ENCODE measurements at regions not wholly inside any gene's neighbourhood (a gene's known extent, or its start where the extent isn't known, plus 50 kb on each side); places are given as distances from the start of the nearest gene placed in this dataset.

- ChIA-PET CTCF (no interaction called here), POLR2A (no interaction called here)
- no peaks in the 10 kb centered on the region for H3K4me1 Mint-ChIP-seq
- H3K36me3 Mint-ChIP-seq = no peaks in the 10 kb centered on the region
- H3K27ac Mint-ChIP-seq = no peak overlapping the region
- TF ChIP-seq, protein P1, sequence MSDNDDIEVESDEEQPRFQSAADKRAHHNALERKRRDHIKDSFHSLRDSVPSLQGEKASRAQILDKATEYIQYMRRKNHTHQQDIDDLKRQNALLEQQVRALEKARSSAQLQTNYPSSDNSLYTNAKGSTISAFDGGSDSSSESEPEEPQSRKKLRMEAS (CRISPR knock-in tag; IDR thresholded peaks at IDR 0.05) = no peak
- TF ChIP-seq ZNF138 (CRISPR knock-in tag; conservative IDR thresholded peaks at IDR 0.05) (no peak), HMGA2 (CRISPR knock-in tag; IDR thresholded peaks at IDR 0.05) (no peak), ATF2 (CRISPR knock-in tag; IDR thresholded peaks at IDR 0.05; ENCODE audit: borderline replicate concordance, low read depth) (no peak), RELA (CRISPR knock-in tag; IDR thresholded peaks at IDR 0.05; ENCODE audit: borderline replicate concordance) (no peak), ZNF425 (CRISPR knock-in tag; conservative IDR thresholded peaks at IDR 0.05) (no peak), OVOL2 (CRISPR knock-in tag; IDR thresholded peaks at IDR 0.05; ENCODE audit: borderline replicate concordance) (no peak), EMX1 (CRISPR knock-in tag; IDR thresholded peaks at IDR 0.05) (no peak), ZNF671 (CRISPR knock-in tag; IDR thresholded peaks at IDR 0.05) (no peak), CREM (CRISPR knock-in tag; IDR thresholded peaks at IDR 0.05) (no peak), JUN (CRISPR knock-in tag; IDR thresholded peaks at IDR 0.05) (no peak)
- TF ChIP-seq, protein P2, sequence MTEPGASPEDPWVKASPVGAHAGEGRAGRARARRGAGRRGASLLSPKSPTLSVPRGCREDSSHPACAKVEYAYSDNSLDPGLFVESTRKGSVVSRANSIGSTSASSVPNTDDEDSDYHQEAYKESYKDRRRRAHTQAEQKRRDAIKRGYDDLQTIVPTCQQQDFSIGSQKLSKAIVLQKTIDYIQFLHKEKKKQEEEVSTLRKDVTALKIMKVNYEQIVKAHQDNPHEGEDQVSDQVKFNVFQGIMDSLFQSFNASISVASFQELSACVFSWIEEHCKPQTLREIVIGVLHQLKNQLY (CRISPR knock-in tag; IDR thresholded peaks at IDR 0.05) = no peak
- H3K9me3 Mint-ChIP-seq = peaks cover 5% of the 10 kb centered on the region; the same call in 1 of the 2 replicates
- ATAC-seq (no peak), DNase-seq (ENCODE audit: low spot score) (no peak)
- H3K27me3 Mint-ChIP-seq (ENCODE audit: low read depth) = no peaks in the 10 kb centered on the region
- no peak overlapping the region for H3K4me3 Mint-ChIP-seq
These were observed 480.6 kb downstream of the NR2F1-AS1 start for GRCh38 chr5:93100428-93100827.

DNA sequence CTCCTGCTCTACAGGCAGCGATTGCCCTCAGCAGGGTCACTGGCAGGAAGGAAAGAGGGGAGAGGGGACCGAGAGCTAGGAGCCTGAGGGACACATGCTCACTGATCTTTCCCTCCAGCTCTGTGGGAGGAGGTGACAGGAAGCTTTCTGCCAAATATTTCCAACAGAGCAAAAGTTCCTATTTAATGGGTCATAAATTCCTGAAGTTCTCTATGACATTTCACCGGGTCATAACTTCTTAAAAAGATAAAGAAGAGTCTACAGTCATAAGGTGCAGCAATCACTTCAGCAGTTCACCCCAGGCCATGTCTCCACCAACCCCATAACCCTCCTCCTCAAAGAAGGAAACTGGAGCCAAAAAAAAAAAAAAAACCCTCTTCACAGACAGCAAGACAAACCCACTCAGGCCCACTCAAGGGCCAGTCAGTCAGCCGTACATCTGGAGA is 481.1 kb downstream of the NR2F1-AS1 start:
- CTCF ChIA-PET = no interaction called here
- H3K4me3 Mint-ChIP-seq = no peak overlapping the region
- POLR2A ChIA-PET = no interaction called here
- H3K36me3 Mint-ChIP-seq = no peaks in the 10 kb centered on the region
- H3K27me3 Mint-ChIP-seq (ENCODE audit: low read depth) = no peaks in the 10 kb centered on the region
- no peak overlapping the region for H3K27ac Mint-ChIP-seq
- no peaks in the 10 kb centered on the region for H3K4me1 Mint-ChIP-seq
- H3K9me3 Mint-ChIP-seq = peaks cover 5% of the 10 kb centered on the region; the same call in 1 of the 2 replicates
- ATAC-seq (no peak), DNase-seq (ENCODE audit: low spot score) (no peak)
- TF ChIP-seq NR3C1 (CRISPR knock-in tag; conservative IDR thresholded peaks at IDR 0.05; ENCODE audit: low read depth) = no peak
- no peak for TF ChIP-seq MXD4 (CRISPR knock-in tag; IDR thresholded peaks at IDR 0.05; ENCODE audit: borderline replicate concordance)
- no peak for TF ChIP-seq ELF4 (CRISPR knock-in tag; IDR thresholded peaks at IDR 0.05; ENCODE audit: low read depth)
- no peak for TF ChIP-seq ETV6 (CRISPR knock-in tag; IDR thresholded peaks at IDR 0.05)
- no peak for TF ChIP-seq GTF2I (CRISPR knock-in tag; conservative IDR thresholded peaks at IDR 0.05)
- no peak for TF ChIP-seq ZNF121 (CRISPR knock-in tag; IDR thresholded peaks at IDR 0.05)
- TF ChIP-seq IRF2 (CRISPR knock-in tag; IDR thresholded peaks at IDR 0.05; ENCODE audit: borderline replicate concordance, low read depth) = no peak
- TF ChIP-seq ATF1 (CRISPR knock-in tag; IDR thresholded peaks at IDR 0.05) = no peak
- no peak for TF ChIP-seq NR1H2 (CRISPR knock-in tag; IDR thresholded peaks at IDR 0.05)
- TF ChIP-seq TEAD1 (CRISPR knock-in tag; IDR thresholded peaks at IDR 0.05) = no peak
- TF ChIP-seq TCF7 (CRISPR knock-in tag; IDR thresholded peaks at IDR 0.05; ENCODE audit: low read depth) = no peak
- no peak for TF ChIP-seq ATF3 (CRISPR knock-in tag; conservative IDR thresholded peaks at IDR 0.05)
- TF ChIP-seq ZBTB21 (CRISPR knock-in tag; IDR thresholded peaks at IDR 0.05; ENCODE audit: borderline replicate concordance) = no peak
- no peak for TF ChIP-seq CREB1 (CRISPR knock-in tag; IDR thresholded peaks at IDR 0.05)
- no peak for TF ChIP-seq ZNF281 (CRISPR knock-in tag; IDR thresholded peaks at IDR 0.05)
- TF ChIP-seq FOXJ3 (CRISPR knock-in tag; IDR thresholded peaks at IDR 0.05; ENCODE audit: borderline replicate concordance) = no peak
- TF ChIP-seq ZNF263 (CRISPR knock-in tag; IDR thresholded peaks at IDR 0.05; ENCODE audit: low read depth) = no peak
- TF ChIP-seq, protein P3, sequence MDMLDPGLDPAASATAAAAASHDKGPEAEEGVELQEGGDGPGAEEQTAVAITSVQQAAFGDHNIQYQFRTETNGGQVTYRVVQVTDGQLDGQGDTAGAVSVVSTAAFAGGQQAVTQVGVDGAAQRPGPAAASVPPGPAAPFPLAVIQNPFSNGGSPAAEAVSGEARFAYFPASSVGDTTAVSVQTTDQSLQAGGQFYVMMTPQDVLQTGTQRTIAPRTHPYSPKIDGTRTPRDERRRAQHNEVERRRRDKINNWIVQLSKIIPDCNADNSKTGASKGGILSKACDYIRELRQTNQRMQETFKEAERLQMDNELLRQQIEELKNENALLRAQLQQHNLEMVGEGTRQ (CRISPR knock-in tag; IDR thresholded peaks at IDR 0.05) = no peak
- no peak for TF ChIP-seq GRHL2 (CRISPR knock-in tag; IDR thresholded peaks at IDR 0.05; ENCODE audit: insufficient replicate concordance, severe bottlenecking)
